IPS-18a (cell line): ENCODE measurements at regions not wholly inside any gene's neighbourhood (a gene's known extent, or its start where the extent isn't known, plus 50 kb on each side); places are given as distances from the start of the nearest gene placed in this dataset.

Experiments used
- H3K27ac ChIP-seq: one replicate; pipeline ENCODE4 v1.5.1; 2013; ENCODE audit warnings: low read length
- H3K27me3 ChIP-seq: one replicate; pipeline ENCODE4 v1.6.1; 2013; ENCODE audit warnings: mild to moderate bottlenecking, low read length; ENCODE audit not compliant: control insufficient read depth, insufficient read depth
- H3K36me3 ChIP-seq: one replicate; pipeline ENCODE4 v1.6.1; 2013; ENCODE audit warnings: low read depth, low read length; ENCODE audit not compliant: control insufficient read depth
- H3K4me1 ChIP-seq: one replicate; pipeline ENCODE4 v1.6.1; 2013; ENCODE audit warnings: low read depth, low read length; ENCODE audit not compliant: control insufficient read depth
- H3K4me3 ChIP-seq: one replicate; pipeline ENCODE4 v1.5.1; 2013; ENCODE audit warnings: low read length
- H3K9ac ChIP-seq: one replicate; pipeline ENCODE4 v1.6.1; 2013; ENCODE audit warnings: mild to moderate bottlenecking, low read length, moderate library complexity
- H3K9me3 ChIP-seq: one replicate; pipeline ENCODE4 v1.6.1; 2013; ENCODE audit warnings: low read depth, low read length; ENCODE audit not compliant: control insufficient read depth

DNA sequence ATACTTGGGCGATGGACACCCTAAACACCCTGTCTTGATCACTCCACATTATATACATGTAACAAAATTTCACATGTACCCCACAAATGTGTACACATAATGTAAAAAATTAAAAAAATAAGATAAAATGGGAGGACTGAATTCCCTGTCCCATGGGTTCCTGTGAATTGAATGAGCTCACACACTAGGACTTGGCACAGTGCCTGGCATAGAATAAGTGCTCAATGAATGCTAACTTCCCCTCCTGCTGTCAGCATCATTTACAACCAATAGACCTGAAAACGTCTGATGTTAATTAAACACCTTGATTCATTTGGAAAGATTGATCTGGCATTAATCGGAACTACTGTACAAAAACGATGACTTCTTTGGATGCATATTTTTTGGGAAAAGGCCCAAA, 117.3 kb upstream of the ZNF438 start:
- H3K4me3 ChIP-seq = no peak overlapping the region
- no peaks in the 10 kb centered on the region for H3K36me3 ChIP-seq
- no peaks in the 10 kb centered on the region for H3K4me1 ChIP-seq
- no peaks in the 10 kb centered on the region for H3K27me3 ChIP-seq
- H3K27ac ChIP-seq = no peak overlapping the region
- H3K9ac ChIP-seq = no peak overlapping the region
- H3K9me3 ChIP-seq = no peaks in the 10 kb centered on the region

DNA sequence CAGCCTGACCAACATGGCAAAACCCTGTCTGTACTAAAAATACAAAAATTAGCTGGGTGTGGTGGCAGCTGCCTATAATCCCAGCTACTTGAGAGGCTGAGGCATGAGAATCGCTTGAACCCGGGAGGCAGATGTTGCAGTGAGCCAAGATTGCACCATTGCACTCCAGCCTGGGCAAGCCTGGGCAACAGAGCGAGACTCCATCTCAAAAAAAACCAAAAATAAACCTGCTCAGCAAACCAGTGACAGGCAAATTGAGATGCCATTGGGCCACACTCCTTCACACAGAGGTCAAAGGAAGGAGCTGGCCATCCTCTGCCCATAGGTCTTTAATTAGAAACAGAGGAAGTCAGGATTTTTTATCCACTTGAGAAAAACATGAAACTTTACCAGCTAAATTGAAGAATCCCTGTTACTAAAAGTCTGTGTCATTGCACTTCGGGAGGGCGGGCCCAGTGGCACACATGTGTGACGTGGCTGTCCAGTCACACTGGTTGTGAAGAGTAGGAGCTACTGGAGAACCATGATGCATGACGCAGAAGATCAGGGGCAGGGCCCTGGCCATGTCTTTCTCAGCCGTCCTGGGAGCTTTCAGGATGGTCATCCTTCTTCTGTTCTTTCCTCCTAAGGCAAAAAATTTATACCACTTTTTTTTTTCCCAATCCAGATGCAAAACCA, 118.3 kb upstream of the ZNF438 start:
- Histone ChIP-seq H3K9me3 (no peaks in the 10 kb centered on the region), H3K4me1 (no peaks in the 10 kb centered on the region), H3K9ac (no peak overlapping the region), H3K27ac (no peak overlapping the region), H3K27me3 (no peaks in the 10 kb centered on the region), H3K4me3 (no peak overlapping the region), H3K36me3 (no peaks in the 10 kb centered on the region)

DNA sequence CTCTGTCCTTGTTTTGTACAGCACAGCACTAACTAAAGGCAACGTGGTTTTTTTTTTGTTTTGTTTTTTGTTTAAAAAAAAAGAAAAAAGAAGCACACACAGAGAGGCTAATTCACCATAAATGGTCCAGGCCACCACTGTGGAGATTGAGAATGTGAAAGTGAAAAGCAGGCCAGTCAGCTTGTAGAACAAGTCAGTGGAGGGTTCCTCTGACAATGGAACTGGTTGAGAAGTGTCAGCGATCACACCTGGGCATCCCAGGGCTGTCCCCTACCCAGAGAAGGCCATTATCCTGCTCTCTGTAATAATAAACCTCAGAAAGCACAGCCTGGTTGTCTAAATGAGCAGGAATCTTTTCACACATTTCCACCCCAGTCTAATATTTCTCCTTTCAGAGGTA, 119.6 kb upstream of the ZNF438 start:
- Histone ChIP-seq H3K27me3 (no peaks in the 10 kb centered on the region), H3K4me3 (no peak overlapping the region), H3K27ac (no peak overlapping the region), H3K9ac (no peak overlapping the region), H3K36me3 (no peaks in the 10 kb centered on the region), H3K9me3 (no peaks in the 10 kb centered on the region), H3K4me1 (no peaks in the 10 kb centered on the region)

DNA sequence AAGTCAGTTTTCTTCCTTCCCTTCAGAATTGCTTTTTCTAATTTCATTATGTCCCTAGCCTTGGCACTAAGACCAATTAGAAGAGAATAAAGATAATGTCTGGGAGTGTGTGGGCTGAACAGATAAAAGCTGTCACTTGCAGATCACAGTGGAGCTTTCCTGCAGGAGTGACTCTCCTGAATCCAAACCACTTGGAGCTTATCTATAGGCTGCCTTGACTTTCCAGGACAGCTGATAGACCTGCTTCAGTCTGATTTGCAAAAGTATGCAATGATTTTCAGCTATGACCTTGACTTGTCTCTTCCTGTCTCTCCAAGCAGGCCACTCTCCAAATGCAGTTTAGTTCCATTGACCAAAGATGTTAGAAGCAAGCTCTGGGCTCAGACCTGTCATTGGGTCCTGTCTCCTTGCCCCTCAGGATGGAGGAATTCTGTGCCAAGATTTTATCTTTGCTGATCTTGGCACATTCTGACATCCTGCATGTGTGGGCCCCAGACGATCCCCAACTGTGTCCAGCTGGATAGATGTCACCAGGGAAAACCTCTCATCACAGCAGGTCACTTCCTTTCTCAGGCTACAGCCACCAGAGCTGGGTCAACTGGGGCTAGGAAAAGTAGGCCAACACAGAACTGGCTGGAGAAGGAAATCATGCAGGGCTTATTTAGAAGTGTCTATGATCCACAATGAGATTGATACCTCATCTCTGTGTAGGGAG, 120.9 kb upstream of the ZNF438 start:
- Histone ChIP-seq H3K9ac (no peak overlapping the region), H3K4me3 (no peak overlapping the region)

DNA sequence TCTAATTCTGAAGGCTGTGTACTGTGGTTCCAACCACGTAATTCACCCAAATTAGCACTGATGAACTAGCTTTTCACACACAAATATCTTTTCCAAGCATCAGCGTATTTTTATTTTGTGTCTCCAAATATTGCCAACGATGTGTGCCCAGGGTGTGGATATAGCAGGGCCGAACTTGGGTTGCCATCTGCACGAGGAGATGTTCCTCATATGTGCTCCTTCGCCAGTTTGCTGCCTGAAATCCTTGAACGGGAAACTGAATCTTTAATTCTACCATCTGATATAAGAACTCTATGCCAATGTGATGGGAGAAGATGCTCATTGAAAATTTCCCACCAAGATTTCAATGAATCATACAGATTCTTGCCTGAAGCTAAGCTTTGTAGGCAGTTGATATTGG, 121.5 kb upstream of the ZNF438 start:
- H3K27ac ChIP-seq = no peak overlapping the region
- H3K27me3 ChIP-seq = no peaks in the 10 kb centered on the region
- H3K9ac ChIP-seq = no peak overlapping the region
- H3K9me3 ChIP-seq = no peaks in the 10 kb centered on the region
- no peaks in the 10 kb centered on the region for H3K36me3 ChIP-seq
- peaks cover 6% of the 10 kb centered on the region for H3K4me1 ChIP-seq
- no peak overlapping the region for H3K4me3 ChIP-seq

More for the DNA sequence above, 120.9 kb upstream of the ZNF438 start:
- no peaks in the 10 kb centered on the region for H3K9me3 ChIP-seq
- no peaks in the 10 kb centered on the region for H3K36me3 ChIP-seq
- no peaks in the 10 kb centered on the region for H3K27me3 ChIP-seq
- peaks cover 6% of the 10 kb centered on the region for H3K4me1 ChIP-seq
- no peak overlapping the region for H3K27ac ChIP-seq

DNA sequence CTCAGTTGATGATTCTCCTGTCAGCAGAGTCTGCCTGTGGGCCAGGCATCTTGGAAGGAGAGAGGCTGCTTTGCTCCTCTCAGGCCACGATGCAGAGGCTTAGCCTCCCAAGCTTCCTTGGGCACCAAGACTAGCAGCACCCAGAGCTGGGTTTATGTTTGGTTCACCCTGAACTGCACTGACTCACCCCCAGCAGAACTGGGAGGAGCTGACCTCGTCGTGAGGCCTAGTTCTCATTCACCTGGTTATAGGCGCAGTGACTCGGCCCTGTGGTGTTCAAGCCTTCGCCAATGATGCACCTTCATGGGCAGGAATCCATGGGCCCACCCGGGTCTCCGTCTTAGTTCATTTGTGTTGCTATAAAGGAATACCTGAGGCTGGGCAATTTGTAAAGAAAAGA, 122.0 kb upstream of the ZNF438 start:
- H3K4me1 ChIP-seq = peaks cover 6% of the 10 kb centered on the region
- no peak overlapping the region for H3K27ac ChIP-seq
- H3K27me3 ChIP-seq = no peaks in the 10 kb centered on the region
- no peaks in the 10 kb centered on the region for H3K9me3 ChIP-seq
- no peak overlapping the region for H3K9ac ChIP-seq
- H3K36me3 ChIP-seq = no peaks in the 10 kb centered on the region
- H3K4me3 ChIP-seq = no peak overlapping the region

DNA sequence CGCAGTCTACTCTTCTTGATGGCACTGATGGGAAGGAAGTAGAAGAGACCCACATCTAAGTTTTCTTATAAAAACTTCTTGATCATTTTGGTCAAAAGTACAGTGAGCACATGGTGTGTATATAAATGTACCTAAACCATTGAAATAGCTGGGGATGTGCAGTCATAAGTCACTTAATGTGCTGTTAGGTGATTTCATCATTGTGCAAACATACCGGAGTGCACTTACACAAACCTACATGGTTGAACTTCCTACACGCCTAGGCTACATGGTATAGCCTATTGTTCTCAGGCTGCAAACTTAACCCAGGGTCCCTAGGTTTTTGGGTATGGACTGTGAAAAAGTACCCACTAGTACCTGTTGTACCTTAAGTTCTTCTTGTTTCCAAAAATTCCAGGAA, 123.3 kb upstream of the ZNF438 start:
- H3K27me3 ChIP-seq = no peaks in the 10 kb centered on the region
- H3K4me3 ChIP-seq = no peak overlapping the region
- no peaks in the 10 kb centered on the region for H3K9me3 ChIP-seq
- no peak overlapping the region for H3K27ac ChIP-seq
- H3K9ac ChIP-seq = no peak overlapping the region
- peaks cover 6% of the 10 kb centered on the region for H3K4me1 ChIP-seq
- H3K36me3 ChIP-seq = no peaks in the 10 kb centered on the region

DNA sequence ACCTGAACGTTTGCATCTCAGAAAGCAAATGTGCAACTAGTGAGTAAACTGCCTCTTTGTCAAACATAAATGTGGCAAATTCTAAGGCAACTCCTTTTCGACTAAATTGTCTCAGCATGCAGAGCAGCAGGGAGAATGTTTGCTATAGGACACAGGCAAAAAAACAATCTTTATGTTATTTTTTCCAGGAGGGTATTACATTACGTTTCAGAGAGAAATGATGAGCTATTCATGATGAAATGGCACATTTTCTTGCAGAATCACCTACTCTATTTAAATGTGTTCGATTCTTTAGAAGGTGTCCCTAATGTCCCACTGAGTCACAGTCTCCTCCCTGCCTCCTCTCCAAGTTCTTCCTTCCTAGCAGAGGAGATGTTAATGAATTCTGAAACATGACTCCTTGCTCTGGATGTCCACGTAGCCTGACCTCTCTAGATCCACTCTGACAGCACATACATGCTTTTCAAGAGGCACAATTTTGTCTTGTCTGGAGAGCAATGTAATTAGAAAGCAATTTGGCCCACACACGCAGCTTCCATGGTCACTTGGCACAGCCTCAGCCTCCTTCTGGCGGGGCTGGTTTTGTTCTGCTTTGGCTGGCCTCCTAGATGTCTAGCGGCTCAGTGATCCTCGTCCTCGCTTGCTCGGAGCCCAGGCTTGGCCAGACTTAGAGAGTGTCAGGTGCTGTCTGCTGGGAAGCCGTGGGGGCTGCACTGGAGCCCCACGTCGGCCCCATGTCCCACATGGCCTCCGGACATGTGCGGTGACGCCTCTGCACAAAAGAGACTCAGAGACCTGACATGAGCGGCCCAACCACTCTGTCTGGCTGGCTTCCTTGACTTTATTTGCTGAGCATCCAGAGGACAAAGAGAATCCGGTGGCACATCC, 125.7 kb upstream of the ZNF438 start:
- peaks cover 3% of the 10 kb centered on the region for H3K9me3 ChIP-seq
- H3K36me3 ChIP-seq = no peaks in the 10 kb centered on the region
- no peak overlapping the region for H3K27ac ChIP-seq
- peaks cover 6% of the 10 kb centered on the region for H3K4me1 ChIP-seq
- no peaks in the 10 kb centered on the region for H3K27me3 ChIP-seq
- H3K4me3 ChIP-seq = no peak overlapping the region
- H3K9ac ChIP-seq = no peak overlapping the region

DNA sequence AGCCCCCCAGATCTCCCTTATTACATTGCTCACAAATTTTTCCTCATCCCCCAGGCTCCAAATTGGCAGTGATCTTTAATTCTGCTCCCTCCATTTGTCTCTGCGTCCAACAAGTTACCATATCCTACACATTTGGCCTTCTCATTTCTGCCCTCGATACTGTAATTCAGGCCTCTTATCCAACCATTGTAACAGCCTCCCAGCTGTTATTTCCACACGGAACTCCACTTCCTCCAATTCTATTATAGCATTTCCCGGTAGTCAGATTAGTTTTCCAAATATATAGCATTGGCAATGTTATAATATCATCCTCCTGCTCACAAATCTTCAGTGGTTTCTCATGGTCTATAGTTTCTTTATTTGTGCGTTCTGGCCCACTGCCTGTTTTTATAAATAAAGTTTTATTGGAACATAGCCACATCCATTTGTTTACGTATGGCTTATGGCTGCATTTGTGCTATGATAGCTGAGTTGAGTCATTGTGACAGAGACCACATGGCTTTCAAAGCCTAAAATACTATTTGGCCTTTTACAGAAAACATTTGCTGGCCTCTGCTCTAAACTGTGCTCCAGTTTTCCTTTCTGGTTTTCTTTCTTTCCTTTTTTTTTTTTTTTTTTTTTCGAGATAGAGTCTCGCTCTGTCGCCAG, 126.5 kb upstream of the ZNF438 start:
- no peak overlapping the region for H3K9ac ChIP-seq
- H3K27me3 ChIP-seq = no peaks in the 10 kb centered on the region
- no peaks in the 10 kb centered on the region for H3K36me3 ChIP-seq
- H3K4me3 ChIP-seq = no peak overlapping the region
- peaks cover 3% of the 10 kb centered on the region for H3K9me3 ChIP-seq
- peaks cover 6% of the 10 kb centered on the region for H3K4me1 ChIP-seq
- H3K27ac ChIP-seq = no peak overlapping the region

DNA sequence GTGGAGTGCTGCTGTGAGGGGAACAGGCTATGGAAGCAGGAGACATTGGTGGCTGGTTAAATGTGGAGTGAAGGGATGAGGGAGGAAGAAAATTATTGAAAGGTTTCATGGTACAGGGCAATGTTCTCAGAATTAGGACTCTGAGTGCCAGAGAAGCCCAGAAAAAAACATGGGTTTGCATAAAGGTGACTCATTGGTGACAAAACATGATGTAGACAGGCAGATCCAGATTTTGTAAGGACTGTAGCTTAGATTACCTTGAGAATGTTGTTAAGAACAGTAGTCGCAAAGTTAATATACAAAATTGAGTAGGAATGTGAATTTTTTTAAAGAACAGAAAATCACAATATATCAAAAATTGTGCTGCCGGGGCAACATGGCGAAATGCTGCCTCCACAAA, 134.9 kb upstream of the ZNF438 start:
- H3K9me3 ChIP-seq = no peaks in the 10 kb centered on the region
- no peak overlapping the region for H3K4me3 ChIP-seq
- H3K36me3 ChIP-seq = no peaks in the 10 kb centered on the region
- H3K27me3 ChIP-seq = no peaks in the 10 kb centered on the region
- H3K27ac ChIP-seq = no peak overlapping the region
- H3K9ac ChIP-seq = no peak overlapping the region
- H3K4me1 ChIP-seq = no peaks in the 10 kb centered on the region

DNA sequence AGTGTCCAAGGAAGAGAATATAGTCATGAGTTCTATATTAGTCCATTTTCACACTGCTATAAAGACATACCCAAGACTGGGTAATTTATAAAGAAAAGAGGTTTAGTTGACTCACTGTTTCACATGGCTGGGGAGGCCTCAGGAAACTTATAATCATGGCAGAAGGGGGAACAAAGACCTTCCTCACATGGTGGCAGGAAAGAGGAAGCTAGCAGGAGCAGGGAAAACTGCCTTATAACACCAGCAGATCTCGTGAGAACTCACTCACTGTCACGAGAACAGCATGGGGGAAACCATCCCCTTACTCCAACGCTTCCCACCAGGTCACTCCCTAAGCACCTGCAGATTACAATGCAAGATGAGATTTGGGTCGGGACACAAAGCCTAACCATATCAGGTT, 139.0 kb upstream of the ZNF438 start:
- H3K27me3 ChIP-seq = no peaks in the 10 kb centered on the region
- H3K9me3 ChIP-seq = peaks cover 4% of the 10 kb centered on the region
- no peak overlapping the region for H3K27ac ChIP-seq
- no peak overlapping the region for H3K4me3 ChIP-seq
- no peaks in the 10 kb centered on the region for H3K4me1 ChIP-seq
- no peaks in the 10 kb centered on the region for H3K36me3 ChIP-seq
- H3K9ac ChIP-seq = no peak overlapping the region
